ENCODE measurements at regions not wholly inside any gene's neighbourhood (a gene's known extent, or its start where the extent isn't known, plus 50 kb on each side); places are given as distances from the start of the nearest gene placed in this dataset.

DNA sequence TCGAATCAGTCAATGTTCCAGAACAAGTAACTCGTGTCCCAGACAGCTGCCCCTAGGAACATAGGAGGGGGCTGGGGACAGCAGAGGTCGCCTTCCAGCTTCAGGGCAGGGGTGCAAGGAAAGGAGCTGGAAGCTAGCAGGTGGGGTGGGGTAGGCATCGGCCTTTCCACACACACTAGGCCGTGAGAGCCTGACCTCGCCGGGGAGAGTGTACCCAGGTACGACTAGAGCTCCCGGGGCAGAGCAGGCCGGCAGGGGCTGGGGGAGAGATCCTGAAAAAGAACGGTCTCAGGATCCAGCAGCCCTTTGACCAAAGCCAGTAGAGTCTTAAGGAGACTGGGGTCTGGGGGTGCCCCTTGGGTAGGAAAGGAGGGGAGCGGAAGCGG is 1127.5 kb downstream of the BRD1 start:
- Histone ChIP-seq H3K4me1 (ENCODE audit: insufficient read depth, low read length) (peaks cover 25% of the 10 kb centered on the region), H3K4me3 (ENCODE audit: low read length) (no peak overlapping the region), H3K9me3 (ENCODE audit: low read length) (no peaks in the 10 kb centered on the region), H3K27me3 (ENCODE audit: insufficient read depth, low read length) (no peaks in the 10 kb centered on the region), H3K36me3 (ENCODE audit: insufficient read depth, low read length) (no peaks in the 10 kb centered on the region), H2AFZ (ENCODE audit: low read depth, low read length) (no peak overlapping the region)

DNA sequence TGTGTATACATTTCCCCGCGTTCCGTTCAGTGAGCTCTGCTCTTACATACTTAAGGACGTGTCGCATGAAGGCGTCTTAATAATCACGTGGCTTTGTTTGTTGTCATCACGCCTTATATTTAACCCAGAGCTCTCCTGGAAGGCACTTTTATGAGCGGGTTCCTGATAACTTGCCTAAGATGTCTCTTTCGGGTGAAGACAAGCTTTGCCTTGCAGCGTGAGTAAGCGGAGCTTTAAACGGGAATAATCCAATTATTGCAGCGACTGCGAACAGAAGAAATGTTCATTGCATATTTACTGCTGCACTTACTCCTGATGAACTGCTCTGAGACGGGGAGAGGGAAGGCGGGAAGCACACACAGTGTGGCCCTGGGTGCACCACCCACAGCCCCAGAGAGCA is 1128.2 kb downstream of the BRD1 start:
- Histone ChIP-seq H3K36me3 (ENCODE audit: insufficient read depth, low read length) (no peaks in the 10 kb centered on the region), H3K9me3 (ENCODE audit: low read length) (no peaks in the 10 kb centered on the region), H3K4me1 (ENCODE audit: insufficient read depth, low read length) (peaks cover 18% of the 10 kb centered on the region), H3K27me3 (ENCODE audit: insufficient read depth, low read length) (no peaks in the 10 kb centered on the region), H2AFZ (ENCODE audit: low read depth, low read length) (no peak overlapping the region), H3K4me3 (ENCODE audit: low read length) (no peak overlapping the region)

DNA sequence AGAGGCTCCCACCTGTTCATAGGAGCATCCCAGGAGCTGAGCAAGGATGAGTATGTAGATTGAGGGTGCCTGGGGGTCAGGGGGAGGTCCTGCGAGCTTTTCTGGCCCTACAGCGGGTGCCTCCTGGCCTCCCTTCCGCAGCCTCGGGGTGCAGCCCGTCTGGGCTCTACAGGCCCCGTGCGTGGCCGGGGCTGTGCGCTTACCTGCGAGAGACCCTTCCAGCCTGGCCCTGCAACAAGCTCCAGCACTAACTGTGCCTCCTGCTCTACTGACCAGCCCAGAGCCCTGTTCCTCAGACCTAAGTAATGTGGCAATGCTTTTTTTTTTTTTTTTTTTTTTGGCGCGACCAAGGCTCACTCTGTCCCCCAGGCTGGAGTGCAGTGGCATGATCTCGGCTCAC is 1129.1 kb downstream of the BRD1 start:
- Histone ChIP-seq H3K4me3 (ENCODE audit: low read length) (no peak overlapping the region), H3K4me1 (ENCODE audit: insufficient read depth, low read length) (peaks cover 10% of the 10 kb centered on the region), H2AFZ (ENCODE audit: low read depth, low read length) (no peak overlapping the region), H3K9me3 (ENCODE audit: low read length) (no peaks in the 10 kb centered on the region), H3K27me3 (ENCODE audit: insufficient read depth, low read length) (no peaks in the 10 kb centered on the region), H3K36me3 (ENCODE audit: insufficient read depth, low read length) (no peaks in the 10 kb centered on the region)

DNA sequence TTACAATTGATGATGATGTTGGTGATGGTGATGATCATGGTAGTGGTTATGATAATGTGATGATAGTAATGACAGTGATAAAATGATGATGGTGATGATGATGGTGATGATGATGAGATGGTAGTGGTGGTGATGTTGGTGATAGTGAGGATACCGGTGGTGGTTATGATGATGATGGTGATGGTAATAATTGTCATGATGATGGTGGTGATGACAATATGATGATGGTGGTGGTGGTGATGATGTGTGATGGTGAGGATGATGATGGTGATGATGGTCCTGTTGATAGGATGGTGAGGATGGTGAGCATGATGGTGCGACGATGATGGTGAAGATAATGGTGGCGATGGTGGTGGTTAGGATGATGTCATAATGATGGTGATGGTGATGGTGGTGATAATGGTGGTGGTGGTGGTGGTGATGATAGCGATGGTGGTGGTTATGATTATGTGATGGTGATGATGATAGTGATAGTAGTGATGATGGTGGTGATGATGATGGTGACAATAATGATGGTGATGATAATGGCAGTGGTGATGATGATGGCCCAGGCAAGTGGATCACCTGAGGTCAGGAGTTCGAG is 1129.9 kb downstream of the BRD1 start:
- H3K4me1 ChIP-seq (ENCODE audit: insufficient read depth, low read length), result peaks cover 6% of the 10 kb centered on the region
- no peaks in the 10 kb centered on the region for H3K9me3 ChIP-seq (ENCODE audit: low read length)
- no peak overlapping the region for H2AFZ ChIP-seq (ENCODE audit: low read depth, low read length)
- no peak overlapping the region for H3K4me3 ChIP-seq (ENCODE audit: low read length)
- no peaks in the 10 kb centered on the region for H3K27me3 ChIP-seq (ENCODE audit: insufficient read depth, low read length)
- H3K36me3 ChIP-seq (ENCODE audit: insufficient read depth, low read length), result no peaks in the 10 kb centered on the region

DNA sequence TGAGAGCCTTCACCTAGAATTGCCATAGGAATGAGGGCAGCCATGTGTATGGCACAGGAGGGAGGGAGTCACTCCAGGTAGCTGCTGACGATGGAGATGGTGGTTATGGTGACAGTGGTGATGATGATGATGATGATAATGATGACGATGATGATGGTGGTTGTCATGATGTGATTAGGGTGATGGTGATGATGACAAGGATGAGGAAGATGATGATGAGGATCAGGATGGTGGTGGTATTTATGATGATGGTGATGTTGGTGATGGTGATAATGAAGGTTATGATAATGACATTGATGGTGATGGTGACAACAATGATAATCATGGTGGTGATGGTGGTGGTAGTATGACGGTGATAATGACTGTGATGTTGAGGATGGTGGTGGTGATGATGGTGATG is 1130.5 kb downstream of the BRD1 start:
- H3K4me1 ChIP-seq (ENCODE audit: insufficient read depth, low read length), result peaks cover under 1% of the 10 kb centered on the region
- H3K27me3 ChIP-seq (ENCODE audit: insufficient read depth, low read length), result no peaks in the 10 kb centered on the region
- no peaks in the 10 kb centered on the region for H3K9me3 ChIP-seq (ENCODE audit: low read length)
- no peak overlapping the region for H2AFZ ChIP-seq (ENCODE audit: low read depth, low read length)
- H3K4me3 ChIP-seq (ENCODE audit: low read length), result no peak overlapping the region
- H3K36me3 ChIP-seq (ENCODE audit: insufficient read depth, low read length), result no peaks in the 10 kb centered on the region

DNA sequence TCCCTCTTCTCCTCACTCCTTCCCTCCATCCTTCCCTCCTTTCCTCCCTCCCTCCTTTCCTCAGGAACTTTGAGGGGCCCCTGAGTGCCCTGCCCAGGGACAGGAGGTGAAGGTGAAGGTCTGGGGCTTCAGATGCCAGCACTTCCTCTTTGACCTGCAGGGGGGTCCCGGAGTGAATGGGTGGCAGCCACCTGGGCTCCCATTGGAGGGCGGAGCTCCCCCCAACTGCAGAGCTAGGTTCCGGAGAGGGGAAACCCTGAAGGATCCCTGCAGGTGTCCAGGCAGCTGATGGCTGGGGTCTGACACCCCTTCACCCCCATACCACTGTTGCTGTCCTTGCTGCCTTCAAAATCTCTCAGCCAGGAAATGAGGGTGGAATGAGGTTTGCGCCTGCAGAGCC is 1131.3 kb downstream of the BRD1 start:
- H3K4me3 ChIP-seq (ENCODE audit: low read length), result no peak overlapping the region
- no peaks in the 10 kb centered on the region for H3K9me3 ChIP-seq (ENCODE audit: low read length)
- no peaks in the 10 kb centered on the region for H3K4me1 ChIP-seq (ENCODE audit: insufficient read depth, low read length)
- H3K27me3 ChIP-seq (ENCODE audit: insufficient read depth, low read length), result no peaks in the 10 kb centered on the region
- no peaks in the 10 kb centered on the region for H3K36me3 ChIP-seq (ENCODE audit: insufficient read depth, low read length)
- H2AFZ ChIP-seq (ENCODE audit: low read depth, low read length), result no peak overlapping the region

DNA sequence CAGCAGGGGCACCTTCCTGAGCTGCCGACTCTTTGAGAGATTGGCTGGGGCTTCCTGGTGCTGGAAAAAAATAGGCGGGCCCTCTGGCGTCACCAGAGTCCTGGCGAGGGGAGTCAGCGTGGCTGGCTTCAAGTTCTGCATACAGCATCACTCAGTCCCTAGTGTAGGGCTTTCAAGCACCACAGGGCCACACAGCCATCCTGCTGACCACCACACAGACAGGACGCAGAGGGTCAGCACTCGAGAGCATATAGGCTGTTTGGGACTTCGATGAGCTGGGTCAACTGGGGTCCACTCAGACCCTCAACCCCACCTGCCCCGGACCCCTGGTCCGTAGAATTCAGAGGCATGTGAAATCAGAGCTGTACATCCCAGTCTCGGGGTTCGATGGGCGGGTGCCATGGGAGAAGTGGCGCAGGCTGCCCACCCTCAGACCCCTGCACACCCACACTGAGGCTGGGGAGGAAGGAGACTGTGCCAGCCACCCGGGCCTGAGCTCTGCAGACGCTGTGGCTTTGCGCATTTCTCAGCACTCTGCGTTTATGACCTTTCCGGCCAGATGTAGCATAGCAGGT is 1131.9 kb downstream of the BRD1 start:
- Histone ChIP-seq H3K9me3 (ENCODE audit: low read length) (no peaks in the 10 kb centered on the region), H3K4me1 (ENCODE audit: insufficient read depth, low read length) (no peaks in the 10 kb centered on the region)

DNA sequence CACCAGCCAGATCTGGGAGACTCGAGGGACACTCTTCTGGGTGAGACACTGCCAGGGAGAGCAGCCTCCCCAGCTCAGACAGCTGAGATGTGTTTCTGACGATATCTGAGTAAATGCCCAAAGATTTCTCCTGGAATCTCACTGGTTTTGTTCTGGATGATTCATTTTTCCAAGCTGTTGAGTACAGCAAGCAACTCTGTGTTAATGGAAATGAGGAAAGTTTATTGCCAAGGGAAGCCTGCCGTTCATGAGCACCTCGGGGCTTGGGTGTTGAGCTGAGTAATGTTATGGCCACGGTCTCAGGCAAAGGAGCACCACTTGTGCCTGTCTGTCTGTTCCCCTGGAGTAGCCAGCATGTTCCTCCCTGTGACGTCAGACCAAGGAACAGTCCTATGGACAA is 1132.4 kb downstream of the BRD1 start:
- Histone ChIP-seq H3K4me1 (ENCODE audit: insufficient read depth, low read length) (no peaks in the 10 kb centered on the region), H3K36me3 (ENCODE audit: insufficient read depth, low read length) (no peaks in the 10 kb centered on the region), H3K4me3 (ENCODE audit: low read length) (no peak overlapping the region), H3K9me3 (ENCODE audit: low read length) (no peaks in the 10 kb centered on the region), H3K27me3 (ENCODE audit: insufficient read depth, low read length) (no peaks in the 10 kb centered on the region), H2AFZ (ENCODE audit: low read depth, low read length) (no peak overlapping the region)

More for the DNA sequence above, 1131.9 kb downstream of the BRD1 start:
- Histone ChIP-seq H2AFZ (ENCODE audit: low read depth, low read length) (no peak overlapping the region), H3K36me3 (ENCODE audit: insufficient read depth, low read length) (no peaks in the 10 kb centered on the region), H3K27me3 (ENCODE audit: insufficient read depth, low read length) (no peaks in the 10 kb centered on the region), H3K4me3 (ENCODE audit: low read length) (no peak overlapping the region)

DNA sequence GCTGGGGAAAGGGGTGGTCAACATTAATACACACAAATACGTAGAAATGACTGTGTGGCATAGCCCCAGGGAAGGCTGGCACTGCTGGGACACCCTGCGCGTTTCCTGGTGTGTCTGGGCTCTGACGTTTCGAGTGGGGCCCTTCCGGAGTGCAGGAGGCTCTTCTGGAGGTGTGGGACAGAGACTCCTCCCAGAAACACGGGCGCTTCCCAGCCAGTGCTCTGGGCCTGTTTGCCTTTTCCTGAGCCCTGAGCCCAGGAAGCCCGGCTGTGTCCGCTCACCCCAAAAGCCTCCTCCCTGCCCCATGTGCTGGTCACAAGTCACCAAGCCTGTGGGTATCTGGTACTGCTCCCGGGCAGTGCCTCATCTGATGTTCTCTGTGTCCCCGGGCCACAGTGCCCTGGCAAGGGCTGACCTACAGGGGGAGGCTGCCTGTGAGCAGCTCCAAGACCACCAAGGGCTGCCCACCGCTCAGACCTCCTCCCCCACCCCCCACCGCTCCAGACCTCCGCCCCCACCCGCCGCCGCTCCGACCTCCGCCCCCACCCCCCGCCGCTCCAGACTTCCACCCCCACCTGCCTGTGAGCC is 1133.3 kb downstream of the BRD1 start:
- H3K4me3 ChIP-seq (ENCODE audit: low read length), result no peak overlapping the region
- no peak overlapping the region for H2AFZ ChIP-seq (ENCODE audit: low read depth, low read length)
- H3K36me3 ChIP-seq (ENCODE audit: insufficient read depth, low read length), result no peaks in the 10 kb centered on the region
- no peaks in the 10 kb centered on the region for H3K9me3 ChIP-seq (ENCODE audit: low read length)
- H3K4me1 ChIP-seq (ENCODE audit: insufficient read depth, low read length), result no peaks in the 10 kb centered on the region
- H3K27me3 ChIP-seq (ENCODE audit: insufficient read depth, low read length), result no peaks in the 10 kb centered on the region

DNA sequence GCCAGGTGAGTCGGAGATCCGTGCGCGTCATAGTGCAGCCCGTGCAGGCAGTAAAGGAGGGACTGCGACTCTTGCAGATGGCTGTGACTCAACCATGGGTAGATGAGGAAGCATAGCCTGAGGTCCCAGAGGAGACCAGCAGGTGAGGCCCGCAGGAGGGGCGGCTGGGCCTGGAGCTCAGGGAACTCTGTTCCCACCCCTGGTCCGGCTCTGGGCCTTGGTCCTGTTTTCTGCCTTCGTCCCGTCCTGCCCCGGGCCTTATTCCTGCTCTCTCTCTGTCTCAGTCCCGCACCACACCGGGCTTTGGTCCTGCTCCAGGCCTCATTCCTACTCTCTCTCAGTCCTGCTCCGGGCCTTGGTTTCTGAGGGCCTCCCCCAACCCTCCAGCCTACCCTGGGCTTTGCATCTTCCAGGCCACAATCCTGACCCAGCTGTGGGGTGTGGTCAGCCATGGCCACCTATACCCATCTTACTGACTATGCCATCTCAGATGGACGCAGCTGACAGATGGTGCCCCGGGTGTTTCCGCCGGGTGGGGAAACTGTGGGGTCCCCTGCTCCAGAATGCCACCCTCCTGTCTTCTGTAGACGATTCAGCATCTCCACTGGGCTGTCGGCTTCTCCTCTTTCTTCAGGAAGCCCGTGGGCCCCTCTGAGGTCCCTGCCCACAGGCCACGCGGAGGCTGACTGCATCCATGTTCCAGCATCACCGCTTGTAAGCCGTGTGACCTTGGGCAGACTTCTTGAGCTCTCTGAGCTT is 1134.1 kb downstream of the BRD1 start:
- H3K4me1 ChIP-seq (ENCODE audit: insufficient read depth, low read length), result no peaks in the 10 kb centered on the region
- no peak overlapping the region for H3K4me3 ChIP-seq (ENCODE audit: low read length)
- no peaks in the 10 kb centered on the region for H3K36me3 ChIP-seq (ENCODE audit: insufficient read depth, low read length)
- no peak overlapping the region for H2AFZ ChIP-seq (ENCODE audit: low read depth, low read length)
- no peaks in the 10 kb centered on the region for H3K27me3 ChIP-seq (ENCODE audit: insufficient read depth, low read length)
- no peaks in the 10 kb centered on the region for H3K9me3 ChIP-seq (ENCODE audit: low read length)

DNA sequence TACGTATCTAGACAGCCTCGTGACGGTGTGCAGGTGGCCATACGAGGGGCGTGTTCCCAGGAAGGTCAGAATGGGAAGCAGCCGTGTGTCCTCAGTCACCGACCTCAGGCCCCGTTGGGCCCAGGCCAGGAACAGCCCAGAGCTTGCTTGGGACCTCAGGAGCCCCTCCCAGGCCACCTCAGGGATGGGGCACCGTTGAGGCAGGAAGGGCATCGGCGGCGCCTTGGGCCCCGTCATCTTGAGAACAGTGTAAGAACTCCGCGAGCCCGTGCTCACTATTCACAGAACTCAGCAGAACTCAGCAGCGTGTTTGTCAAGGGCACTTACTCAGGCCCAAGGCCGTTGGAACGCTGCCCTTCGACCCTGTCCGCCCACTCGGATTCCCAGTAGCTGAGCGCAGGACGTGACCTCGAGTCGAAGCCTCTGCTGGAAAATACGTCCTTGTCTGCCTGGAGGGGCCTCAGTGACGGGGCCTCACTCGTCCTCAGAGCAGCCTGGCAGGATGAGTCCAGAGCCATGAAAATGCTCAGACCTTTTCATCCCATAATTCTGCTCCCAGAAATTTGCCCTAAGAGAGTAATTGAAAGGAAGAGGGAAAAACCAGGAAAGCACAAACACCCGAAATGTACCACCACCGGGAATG is 1134.8 kb downstream of the BRD1 start:
- no peaks in the 10 kb centered on the region for H3K27me3 ChIP-seq (ENCODE audit: insufficient read depth, low read length)

DNA sequence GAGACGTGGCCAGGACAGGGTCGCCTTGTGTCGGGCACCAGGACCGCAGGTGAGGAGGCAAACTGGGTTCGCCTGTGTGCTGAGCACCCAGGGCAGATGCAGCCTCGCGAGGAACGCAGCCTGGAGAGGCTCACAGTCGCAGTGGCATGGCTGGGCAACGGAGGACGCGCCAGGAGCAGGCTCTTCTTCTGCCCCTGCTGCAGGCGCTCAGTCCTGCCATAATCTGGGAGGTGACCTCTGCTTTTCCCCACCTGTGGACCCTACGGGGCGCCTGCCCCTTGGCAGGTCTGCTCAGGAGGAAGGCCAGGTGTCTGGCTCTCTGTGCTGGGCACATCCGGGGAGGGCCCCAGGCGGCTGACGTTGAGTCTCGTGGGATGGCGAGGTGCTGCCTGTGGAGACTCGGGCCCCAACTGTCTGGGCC is 1136.2 kb downstream of the BRD1 start:
- no peaks in the 10 kb centered on the region for H3K27me3 ChIP-seq (ENCODE audit: insufficient read depth, low read length)
- no peaks in the 10 kb centered on the region for H3K9me3 ChIP-seq (ENCODE audit: low read length)
- H3K4me3 ChIP-seq (ENCODE audit: low read length), result no peak overlapping the region
- no peaks in the 10 kb centered on the region for H3K4me1 ChIP-seq (ENCODE audit: insufficient read depth, low read length)
- H2AFZ ChIP-seq (ENCODE audit: low read depth, low read length), result no peak overlapping the region
- no peaks in the 10 kb centered on the region for H3K36me3 ChIP-seq (ENCODE audit: insufficient read depth, low read length)

More for the DNA sequence above, 1134.8 kb downstream of the BRD1 start:
- H3K4me1 ChIP-seq (ENCODE audit: insufficient read depth, low read length), result no peaks in the 10 kb centered on the region
- no peaks in the 10 kb centered on the region for H3K9me3 ChIP-seq (ENCODE audit: low read length)
- H2AFZ ChIP-seq (ENCODE audit: low read depth, low read length), result no peak overlapping the region
- no peaks in the 10 kb centered on the region for H3K36me3 ChIP-seq (ENCODE audit: insufficient read depth, low read length)
- no peak overlapping the region for H3K4me3 ChIP-seq (ENCODE audit: low read length)

Measured in neuron (in vitro differentiated cells).